HG03139 (cell line): ENCODE measurements at regions not wholly inside any gene's neighbourhood (a gene's known extent, or its start where the extent isn't known, plus 50 kb on each side); places are given as distances from the start of the nearest gene placed in this dataset.

ENCODE experiments used
- ATAC-seq: cut with Tn5 transposase; IDR thresholded peaks from one replicate; pipeline ENCODE4 v1.9.1; 2021; ENCODE audit not compliant: unreplicated experiment

- ATAC-seq: no peak
Measured at GRCh38 chr4:144565527-144566195, 80.3 kb upstream of the HHIP start.

GRCh38 chr4:144572660-144573059 lies 73.3 kb upstream of the HHIP start:
- ATAC-seq: no peak

GRCh38 chr4:144574000-144574399 lies 72.0 kb upstream of the HHIP start:
- no peak for ATAC-seq

GRCh38 chr4:144574509-144574908 lies 71.4 kb upstream of the HHIP start:
- ATAC-seq: no peak

DNA sequence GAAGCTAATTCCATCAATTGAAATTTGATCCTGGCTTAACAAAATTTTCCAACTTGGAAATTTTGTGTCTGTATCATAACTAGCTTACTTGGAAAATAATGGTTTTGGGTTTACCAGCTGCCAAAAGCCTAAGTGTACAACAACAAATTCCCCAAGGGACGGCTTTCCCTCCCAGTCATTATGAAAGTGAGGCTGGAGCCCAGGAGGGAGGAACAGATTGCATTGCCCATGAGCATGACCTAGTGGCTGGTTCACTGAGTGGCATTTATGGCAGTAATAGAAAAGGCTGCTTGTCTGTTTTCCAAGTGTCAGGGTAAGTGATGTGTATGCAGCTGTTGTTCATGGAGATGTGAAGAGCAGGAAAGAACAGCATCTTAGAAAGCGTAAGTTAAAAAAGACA lies 70.8 kb upstream of the HHIP start:
- ATAC-seq: peak; percentile 48

DNA sequence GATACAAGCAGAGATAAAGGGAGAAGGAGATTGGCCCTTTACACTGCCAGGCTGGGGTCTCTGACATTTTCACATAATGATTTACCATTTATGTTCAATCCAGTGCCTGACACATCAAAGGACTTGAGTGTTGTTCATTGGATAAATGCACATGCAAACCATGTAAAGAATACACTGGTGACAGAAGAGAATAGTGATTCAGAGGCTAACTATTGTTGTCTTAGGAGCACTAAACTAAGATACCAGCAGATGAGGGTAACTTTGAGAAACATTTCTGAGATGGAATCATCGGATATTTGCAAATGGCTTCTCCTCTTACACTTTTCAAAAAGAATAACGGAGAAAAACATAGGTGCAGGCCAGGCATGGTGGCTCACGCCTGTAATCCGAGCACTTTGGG lies 67.3 kb upstream of the HHIP start:
- no peak for ATAC-seq

- no peak for ATAC-seq
Measured at GRCh38 chr4:144579411-144580030, 66.4 kb upstream of the HHIP start.

- no peak for ATAC-seq
Measured at GRCh38 chr4:144580430-144580829, 65.5 kb upstream of the HHIP start.

GRCh38 chr4:144582105-144582850 lies 63.7 kb upstream of the HHIP start:
- ATAC-seq: no peak

GRCh38 chr4:144582975-144583374 lies 63.0 kb upstream of the HHIP start:
- no peak for ATAC-seq

- no peak for ATAC-seq
Measured at GRCh38 chr4:144583658-144584057, 62.3 kb upstream of the HHIP start.

- no peak for ATAC-seq
Measured at GRCh38 chr4:144584428-144584827, 61.5 kb upstream of the HHIP start.

- no peak for ATAC-seq
Measured at GRCh38 chr4:144589512-144589911, 56.4 kb upstream of the HHIP start.

DNA sequence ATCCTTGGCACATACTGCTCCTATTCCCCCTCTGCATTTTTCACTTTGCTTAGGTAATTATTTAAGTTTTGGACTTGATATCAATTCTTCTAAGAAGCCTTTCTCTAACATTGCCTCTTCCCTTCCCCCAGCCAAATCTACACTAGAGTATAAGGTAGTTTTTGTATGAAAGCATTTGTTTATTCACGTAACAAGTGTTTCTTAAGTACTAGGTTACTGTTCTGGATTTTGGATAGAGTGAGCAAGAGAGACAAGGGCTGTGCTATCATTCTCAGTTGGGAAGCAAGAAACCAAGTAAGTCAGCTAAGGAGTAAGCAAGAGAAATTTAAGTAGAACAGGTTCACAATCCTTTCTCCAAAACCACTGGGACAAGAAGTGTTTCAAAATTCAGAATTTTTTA lies 55.9 kb upstream of the HHIP start:
- ATAC-seq: no peak

DNA sequence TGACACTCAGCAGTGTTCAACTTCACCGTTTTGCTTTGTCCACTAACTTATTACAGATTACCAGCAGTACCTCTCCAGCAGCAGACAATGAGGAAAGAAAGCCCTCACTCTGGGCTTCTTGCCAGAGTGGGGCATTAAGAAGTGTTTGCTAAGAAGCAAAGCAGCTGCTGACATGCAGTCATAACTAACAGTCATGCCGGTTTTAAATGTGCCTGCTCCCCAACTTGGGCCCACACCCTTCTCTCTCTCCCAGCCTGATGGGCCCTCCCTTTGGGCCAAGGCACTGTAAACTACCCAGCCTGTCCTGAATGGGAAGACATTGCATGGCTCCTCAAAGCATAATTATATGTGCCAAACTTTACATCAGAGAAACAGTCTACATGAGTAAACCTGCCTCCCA lies 54.6 kb upstream of the HHIP start:
- ATAC-seq: no peak

GRCh38 chr4:144592264-144592663 lies 53.7 kb upstream of the HHIP start:
- no peak for ATAC-seq

DNA sequence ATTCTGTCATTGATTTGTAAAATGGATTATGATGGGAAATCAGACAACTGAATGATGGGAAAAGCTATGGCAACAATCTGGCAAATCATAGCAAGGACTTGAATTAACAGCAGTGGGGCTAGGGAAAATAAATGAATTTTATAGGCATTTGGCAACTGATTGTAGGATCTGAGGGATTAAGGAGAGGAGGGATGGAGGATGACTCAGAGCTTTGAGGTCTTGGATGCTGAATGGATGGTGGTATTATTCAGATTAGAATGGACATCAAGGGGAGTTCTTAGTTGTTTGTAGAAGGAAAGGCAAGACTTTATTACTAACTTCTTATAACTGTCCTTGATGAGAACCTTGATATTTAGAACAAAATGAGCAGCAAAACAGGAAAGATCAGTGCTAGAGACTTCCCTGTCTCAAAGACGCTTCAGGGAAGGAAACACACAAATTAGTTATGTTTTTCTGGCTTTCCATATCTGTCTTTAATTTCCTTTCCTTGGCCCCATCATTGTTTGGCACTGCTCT lies 51.4 kb upstream of the HHIP start:
- ATAC-seq: no peak

DNA sequence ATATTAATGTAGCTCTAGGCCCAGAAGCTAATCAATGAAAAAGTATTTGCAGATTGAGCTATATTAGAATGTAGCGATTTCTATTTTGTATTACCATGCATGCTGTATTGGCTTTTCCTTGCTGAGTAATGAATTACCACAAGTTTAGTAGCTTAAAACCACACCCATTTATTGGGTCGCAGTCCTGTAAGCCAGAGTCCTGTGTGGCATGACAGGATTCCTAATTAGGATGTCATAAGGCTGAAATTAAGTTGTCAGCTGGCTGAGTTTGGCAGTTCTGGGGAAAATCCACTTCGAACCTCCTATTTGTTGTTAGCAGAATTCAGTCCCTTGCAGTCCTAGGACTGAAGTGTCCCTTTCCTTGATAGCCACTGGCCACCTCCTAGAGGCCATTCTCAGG lies 50.3 kb upstream of the HHIP start:
- ATAC-seq: no peak
